Prostate gland (tissue), 2 donors: ENCODE measurements at regions not wholly inside any gene's neighbourhood (a gene's known extent, or its start where the extent isn't known, plus 50 kb on each side); places are given as distances from the start of the nearest gene placed in this dataset.

Experiments
- DNase-seq: peaks from one replicate; pipeline ENCODE4 v3.0.0-alpha.2; 2019; ENCODE audit warnings: low spot score
- H3K27ac ChIP-seq, 2 donors: fragments of 200-600 bp; sonication (generic); 2 replicates each; pipeline ENCODE4 v1.5.1; 2017 to 2019
- H3K27me3 ChIP-seq: fragments of 200-600 bp; sonication (generic); replicated peaks from 2 replicates; pipeline ENCODE4 v1.5.1; 2019; ENCODE audit not compliant: insufficient read depth
- H3K36me3 ChIP-seq, 2 donors: fragments of 200-600 bp; sonication (generic); 1 replicate in 1 of 2; 2 replicates in 1 of 2; pipeline versions ENCODE4 v1.5.1 to v1.8.1; 2017 to 2019
- H3K4me1 ChIP-seq: fragments of 200-600 bp; sonication (generic); replicated peaks from 2 replicates; pipeline ENCODE4 v1.5.1; 2019
- H3K4me3 ChIP-seq, 2 donors: fragments of 200-600 bp; sonication (generic); 2 replicates each; pipeline ENCODE4 v1.5.1; 2017 to 2019
- H3K9me3 ChIP-seq: fragments of 200-600 bp; sonication (generic); 2 replicates; pipeline ENCODE4 v1.5.1; 2017
- CTCF ChIP-seq, 4 experiments: fragments of 200-600 bp in 2 of 4; fragments of 450-650 bp in 2 of 4; sonication (generic) in 2 of 4; IDR thresholded peaks; 1 replicate in 3 of 4; 2 replicates in 1 of 4; pipeline ENCODE4 v1.5.1; 2016 to 2019; ENCODE audit warnings: antibody characterized with exemption in 4 of 4, mild to moderate bottlenecking in 2 of 4, moderate library complexity in 2 of 4
- POLR2A ChIP-seq: fragments of 450-650 bp; IDR thresholded peaks from one replicate; pipeline ENCODE4 v1.6.1; 2016; ENCODE audit warnings: antibody characterized with exemption, mild to moderate bottlenecking
- POLR2AphosphoS5 ChIP-seq: sonication (generic); formaldehyde crosslinking; IDR thresholded peaks from one replicate; pipeline ENCODE4 v1.6.1; 2017; ENCODE audit warnings: antibody characterized with exemption
- WGBS: methylation state at CpG from one replicate; pipeline ENCODE4 v1.1.5; 2018; 5-methylcytosine and 5-hydroxymethylcytosine counted together
- intact Hi-C: fragments of 100-400 bp; cut with DNase I; formaldehyde crosslinking; loops from one replicate; pipeline ENCODE4 v1.14.2; 2022

GRCh38 chr2:176415937-176416499 lies 146.8 kb downstream of the MTX2 start:
- WGBS: 76% methylated on average over 3 of the region's 3 CpGs
- H3K4me1 ChIP-seq: no peaks in the 10 kb centered on the region
- H3K9me3 ChIP-seq: no peaks in the 10 kb centered on the region
- H3K27ac ChIP-seq: no peak overlapping the region
- H3K36me3 ChIP-seq: no peaks in the 10 kb centered on the region
- no peak overlapping the region for H3K4me3 ChIP-seq
- no peaks in the 10 kb centered on the region for H3K27me3 ChIP-seq
- TF ChIP-seq CTCF (IDR thresholded peaks at IDR 0.05) (no peak), POLR2AphosphoS5 (no peak), POLR2A (no peak)
- no peak for DNase-seq
- intact Hi-C loops: no loop called here

GRCh38 chr2:176418768-176419167 lies 149.5 kb downstream of the MTX2 start:
- Histone ChIP-seq H3K9me3 (no peaks in the 10 kb centered on the region), H3K4me3 (no peak overlapping the region), H3K27me3 (no peaks in the 10 kb centered on the region), H3K4me1 (peaks cover 1% of the 10 kb centered on the region), H3K27ac (no peak overlapping the region), H3K36me3 (no peaks in the 10 kb centered on the region)
- WGBS: 86% methylated on average over 6 of the region's 6 CpGs
- no peak for DNase-seq
- intact Hi-C loops: no loop called here
- TF ChIP-seq POLR2A: no peak
- TF ChIP-seq CTCF (IDR thresholded peaks at IDR 0.05): no peak
- TF ChIP-seq POLR2AphosphoS5: no peak

- no peak for DNase-seq
- TF ChIP-seq CTCF (IDR thresholded peaks at IDR 0.05): no peak
- no peak for TF ChIP-seq POLR2A
Observed at GRCh38 chr2:176419591-176420071, 150.4 kb downstream of the MTX2 start.

GRCh38 chr2:176421297-176422050 lies 152.2 kb downstream of the MTX2 start:
- no peaks in the 10 kb centered on the region for H3K27me3 ChIP-seq
- TF ChIP-seq CTCF (IDR thresholded peaks at IDR 0.05) (no peak), POLR2AphosphoS5 (no peak), POLR2A (no peak)
- intact Hi-C loops: no loop called here
- H3K36me3 ChIP-seq: no peaks in the 10 kb centered on the region
- peaks cover 13% of the 10 kb centered on the region for H3K4me1 ChIP-seq
- no peak for DNase-seq
- 91% methylated on average over 5 of the region's 5 CpGs for WGBS
- no peak overlapping the region for H3K27ac ChIP-seq
- H3K9me3 ChIP-seq: no peaks in the 10 kb centered on the region
- H3K4me3 ChIP-seq: no peak overlapping the region

More at GRCh38 chr2:176419591-176420071, 150.4 kb downstream of the MTX2 start:
- H3K27ac ChIP-seq: no peak overlapping the region
- intact Hi-C loops: no loop called here
- H3K4me3 ChIP-seq: no peak overlapping the region
- H3K4me1 ChIP-seq: peaks cover 7% of the 10 kb centered on the region
- no peaks in the 10 kb centered on the region for H3K27me3 ChIP-seq
- no peaks in the 10 kb centered on the region for H3K36me3 ChIP-seq
- 79% methylated on average over 4 of the region's 4 CpGs for WGBS
- no peaks in the 10 kb centered on the region for H3K9me3 ChIP-seq

- Histone ChIP-seq H3K4me3 (no peak overlapping the region), H3K4me1 (peaks cover 13% of the 10 kb centered on the region), H3K36me3 (no peaks in the 10 kb centered on the region), H3K27ac (peak overlapping the region in 1 of 2 donors; percentile 5), H3K9me3 (no peaks in the 10 kb centered on the region), H3K27me3 (no peaks in the 10 kb centered on the region)
- peak; percentile 28 for DNase-seq
- intact Hi-C loops: no loop called here
- TF ChIP-seq POLR2A (no peak), POLR2AphosphoS5 (no peak), CTCF (IDR thresholded peaks at IDR 0.05) (no peak)
- 25% methylated on average over 2 of the region's 2 CpGs for WGBS
Observed at GRCh38 chr2:176423819-176424218, 154.6 kb downstream of the MTX2 start.
